ENCODE measurements at regions not wholly inside any gene's neighbourhood (a gene's known extent, or its start where the extent isn't known, plus 50 kb on each side); places are given as distances from the start of the nearest gene placed in this dataset.

GRCh38 chr2:193141998-193142397, 947.3 kb upstream of the TMEFF2 start:
- TF ChIP-seq CTCF (IDR thresholded peaks at IDR 0.05) (no peak), POLR2A (IDR thresholded peaks at IDR 0.05) (no peak)
